ENCODE measurements at regions not wholly inside any gene's neighbourhood (a gene's known extent, or its start where the extent isn't known, plus 50 kb on each side); places are given as distances from the start of the nearest gene placed in this dataset.

GRCh38 chr4:1576961-1577821, 106.9 kb downstream of the FAM53A start:
- POLR2A ChIA-PET, result no interaction called here

GRCh38 chr4:1576304-1576960, 107.7 kb downstream of the FAM53A start:
- H3K4me2 ChIP-seq (ENCODE audit: insufficient read depth, low read length), result no peak overlapping the region
- DNase-seq (ENCODE audit: extremely low read depth in 1 of 4, low spot score in 3 of 4) (no peak), ATAC-seq (no peak), FAIRE-seq (no peak)
- H3K9me3 ChIP-seq (replicated peaks; ENCODE audit: control insufficient read depth, insufficient read depth, low read depth, low read length), result 0 out of 2 replicates have a peak, but pooled peaks cover 3% of the 10 kb centered on the region
- H3K4me1 ChIP-seq (replicated peaks in 1 of 2; ENCODE audit: control insufficient read depth in 2 of 2, insufficient read depth in 2 of 2, low read length in 2 of 2), result peaks cover 8 to 64% of the 10 kb centered on the region in 2 experiments; a peak in 4 of 5 replicates
- ChIA-PET CTCF (ENCODE audit: low intra/inter-chr PET ratio) (no interaction called here), POLR2A (no interaction called here)
- no peaks in the 10 kb centered on the region for H3K9me1 ChIP-seq (ENCODE audit: control insufficient read depth, insufficient read depth, low read length)
- BruUV-seq (replicated peaks), result no TSS peak
- no peak overlapping the region for H3K27ac ChIP-seq (ENCODE audit: extremely low read depth, low read depth, low read length)
- intact Hi-C loops (cut with micrococcal nuclease) (no loop called here), in situ Hi-C loops (cut with MboI) (no loop called here)
- H2AFZ ChIP-seq (ENCODE audit: low read depth, low read length), result no peak overlapping the region
- WGBS (ENCODE audit: insufficient coverage, low coverage, missing lambda C conversion rate), result 23% methylated on average over 30 of the region's 32 CpGs
- TF ChIP-seq ZNF699 (CRISPR knock-in tag; IDR thresholded peaks at IDR 0.05; ENCODE audit: insufficient replicate concordance) (no peak), TCFL5 (CRISPR knock-in tag; conservative IDR thresholded peaks at IDR 0.05) (no peak), TCF7 (IDR thresholded peaks at IDR 0.05; ENCODE audit: borderline replicate concordance) (no peak), ZNF232 (CRISPR knock-in tag; IDR thresholded peaks at IDR 0.05) (no peak), SAFB (IDR thresholded peaks at IDR 0.05; ENCODE audit: borderline replicate concordance, low read depth, low read length) (no peak), CBX5 (IDR thresholded peaks at IDR 0.05; ENCODE audit: borderline replicate concordance, low read depth) (no peak), PTBP1 (IDR thresholded peaks at IDR 0.05; ENCODE audit: low read depth, low read length) (no peak), POLR2G (IDR thresholded peaks at IDR 0.05; ENCODE audit: low read depth, low read length) (no peak)
- no peaks in the 10 kb centered on the region for H3K36me3 ChIP-seq (ENCODE audit: control insufficient read depth, insufficient read depth, low read length)
- H3K27me3 ChIP-seq (ENCODE audit: control insufficient read depth in 2 of 2, insufficient read depth in 2 of 2, low read length in 2 of 2), result peaks cover 10 to 29% of the 10 kb centered on the region in 2 experiments; a peak in 4 of 5 replicates
- no peak overlapping the region for H3K9ac ChIP-seq (ENCODE audit: insufficient read depth in 1 of 2, low read depth in 2 of 2, low read length in 2 of 2)
- no peak overlapping the region for H3K4me3 ChIP-seq
- no peaks in the 10 kb centered on the region for H3K79me2 ChIP-seq (ENCODE audit: control insufficient read depth, insufficient read depth, low read length)
- peaks cover 8% of the 10 kb centered on the region; the same call in 1 of the 2 replicates for H4K20me1 ChIP-seq (replicated peaks; ENCODE audit: control insufficient read depth, insufficient read depth, low read length)

More at GRCh38 chr4:1576961-1577821, 106.9 kb downstream of the FAM53A start:
- Histone ChIP-seq H3K36me3 (ENCODE audit: control insufficient read depth, insufficient read depth, low read length) (no peaks in the 10 kb centered on the region), H4K20me1 (replicated peaks; ENCODE audit: control insufficient read depth, insufficient read depth, low read length) (peaks cover 8% of the 10 kb centered on the region; the same call in 1 of the 2 replicates), H2AFZ (ENCODE audit: low read depth, low read length) (no peak overlapping the region), H3K9me3 (replicated peaks; ENCODE audit: control insufficient read depth, insufficient read depth, low read depth, low read length) (0 out of 2 replicates have a peak, but pooled peaks cover 3% of the 10 kb centered on the region), H3K9me1 (ENCODE audit: control insufficient read depth, insufficient read depth, low read length) (no peaks in the 10 kb centered on the region), H3K4me3 (no peak overlapping the region), H3K27ac (ENCODE audit: extremely low read depth, low read depth, low read length) (no peak overlapping the region), H3K27me3 (ENCODE audit: control insufficient read depth in 2 of 2, insufficient read depth in 2 of 2, low read length in 2 of 2) (peaks cover 10 to 29% of the 10 kb centered on the region in 2 experiments; a peak in 4 of 5 replicates), H3K4me2 (ENCODE audit: insufficient read depth, low read length) (no peak overlapping the region), H3K9ac (ENCODE audit: insufficient read depth in 1 of 2, low read depth in 2 of 2, low read length in 2 of 2) (0 out of 4 replicates have a peak overlapping the region, but pooled peaks of 1 of the 2 experiments have one; percentile 23), H3K79me2 (ENCODE audit: control insufficient read depth, insufficient read depth, low read length) (no peaks in the 10 kb centered on the region), H3K4me1 (replicated peaks in 1 of 2; ENCODE audit: control insufficient read depth in 2 of 2, insufficient read depth in 2 of 2, low read length in 2 of 2) (peaks cover 7 to 64% of the 10 kb centered on the region in 2 experiments; a peak in 4 of 5 replicates)
- intact Hi-C loops (cut with micrococcal nuclease), result no loop called here
- CTCF ChIA-PET (ENCODE audit: low intra/inter-chr PET ratio), result no interaction called here
- ATAC-seq (no peak), DNase-seq (ENCODE audit: extremely low read depth in 1 of 4, low spot score in 3 of 4) (no peak), FAIRE-seq (no peak)
- peak; percentile 61 for TF ChIP-seq MAX (CRISPR knock-in tag; IDR thresholded peaks at IDR 0.05)
- TF ChIP-seq TAF7 (tag; IDR thresholded peaks at IDR 0.05), result no peak
- in situ Hi-C loops (cut with MboI), result no loop called here
- BruUV-seq (replicated peaks), result no TSS peak
- 36% methylated on average over 27 of the region's 30 CpGs for WGBS (ENCODE audit: insufficient coverage, low coverage, missing lambda C conversion rate)

Measured in K562 (cell line).